NCI-H2107 treated with DMSO at 0.1 percent for 48 hours (cell line): ENCODE measurements at regions not wholly inside any gene's neighbourhood (a gene's known extent, or its start where the extent isn't known, plus 50 kb on each side); places are given as distances from the start of the nearest gene placed in this dataset.

Source experiments
- DNase-seq: peaks from one replicate; lab custom pipeline; 2025; ENCODE audit not compliant: unreplicated experiment; lab: John Stamatoyannopoulos, UW

- no peak for DNase-seq
These were observed 114.8 kb upstream of the NAV2 start for GRCh38 chr11:19597876-19598275.

- DNase-seq: no peak
These were observed 115.4 kb upstream of the NAV2 start for GRCh38 chr11:19597206-19597605.

DNA sequence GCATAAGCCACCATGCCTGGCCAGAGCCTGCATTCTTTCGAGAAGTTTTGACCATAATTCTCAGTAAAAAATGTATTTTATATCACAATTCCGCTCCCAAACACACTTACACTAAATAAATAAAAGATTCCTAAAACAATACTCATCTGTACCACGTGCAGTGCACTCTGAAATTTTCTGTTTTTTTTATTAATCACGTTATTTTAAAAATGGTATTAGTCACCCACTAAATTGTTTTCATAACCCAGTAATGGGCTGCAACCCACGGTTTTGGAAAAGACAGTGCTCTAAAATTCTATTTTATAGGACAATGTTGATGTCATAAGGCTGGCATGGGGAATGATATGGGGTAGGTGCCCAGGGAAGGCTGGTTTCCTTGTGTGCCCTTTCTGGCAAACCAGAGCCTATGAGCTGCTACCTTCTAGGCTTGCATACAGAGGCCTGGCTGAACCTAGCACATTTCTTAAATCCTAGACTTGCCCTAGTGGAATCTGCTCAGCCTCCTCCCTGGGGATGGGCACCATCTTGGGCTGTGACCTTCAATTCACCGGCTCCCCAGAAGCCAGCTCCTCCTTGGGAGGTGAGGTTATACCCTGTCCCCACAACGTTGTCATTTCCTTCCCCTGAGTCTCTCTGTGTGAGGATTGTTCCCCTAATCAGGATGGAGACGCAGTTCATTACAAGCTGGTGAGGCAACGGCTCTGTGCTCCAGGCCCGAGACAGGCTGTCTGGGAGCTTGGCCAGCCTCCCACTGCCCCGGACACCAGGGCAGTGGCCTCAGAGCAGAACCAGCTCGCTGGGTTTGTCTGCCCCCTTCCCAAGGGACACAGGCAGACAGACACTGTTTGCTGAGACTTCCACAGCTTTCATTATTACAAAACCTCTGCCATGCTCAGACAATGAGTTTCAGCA, 116.5 kb upstream of the NAV2 start:
- DNase-seq: no peak

GRCh38 chr11:19595499-19595839, 117.2 kb upstream of the NAV2 start:
- no peak for DNase-seq

GRCh38 chr11:19594326-19594725, 118.3 kb upstream of the NAV2 start:
- DNase-seq: no peak

DNA sequence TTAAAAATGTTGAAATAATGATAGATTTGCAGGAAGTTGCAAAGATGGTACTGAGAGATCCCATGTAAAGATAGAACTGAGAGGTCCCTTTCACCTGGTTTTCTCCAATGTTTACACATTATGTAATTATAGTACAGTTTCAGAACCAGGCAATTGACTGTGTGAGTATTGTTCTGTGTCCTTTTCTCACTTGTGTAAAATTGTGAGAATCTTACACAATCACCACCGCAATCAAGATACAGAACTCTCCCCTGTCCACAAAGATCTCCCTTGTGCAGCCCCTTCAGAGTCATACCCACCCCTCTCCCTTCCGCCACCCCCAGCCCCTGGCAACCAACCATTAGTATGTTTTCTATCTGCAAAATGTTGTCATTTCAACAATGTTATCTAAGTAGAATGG, 119.8 kb upstream of the NAV2 start:
- no peak for DNase-seq

- DNase-seq: no peak
These were observed 122.9 kb upstream of the NAV2 start for GRCh38 chr11:19589567-19590260.

DNA sequence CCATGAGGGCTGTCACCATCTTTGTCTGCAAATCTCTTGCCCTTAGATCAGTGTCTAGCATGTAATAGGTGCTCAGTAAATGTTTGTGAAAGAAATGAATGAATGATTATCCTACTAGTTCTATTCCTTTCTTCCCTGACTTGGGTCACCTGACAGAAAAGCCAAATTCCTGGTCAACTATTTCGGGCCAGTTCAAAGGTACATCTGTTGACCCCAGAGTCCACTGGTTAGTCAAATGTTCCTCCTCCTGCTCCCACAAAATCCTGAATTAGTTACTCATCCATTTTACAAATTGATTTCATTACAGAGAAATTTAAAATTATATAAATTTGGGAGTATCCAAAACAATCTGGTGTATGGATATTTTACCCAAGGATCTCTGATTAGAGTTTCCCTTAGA, 124.7 kb upstream of the NAV2 start:
- DNase-seq: no peak

- DNase-seq: no peak
These were observed 132.0 kb upstream of the NAV2 start for GRCh38 chr11:19580646-19581045.

- no peak for DNase-seq
These were observed 132.7 kb upstream of the NAV2 start for GRCh38 chr11:19579957-19580356.

GRCh38 chr11:19578871-19579270, 133.8 kb upstream of the NAV2 start:
- no peak for DNase-seq

DNA sequence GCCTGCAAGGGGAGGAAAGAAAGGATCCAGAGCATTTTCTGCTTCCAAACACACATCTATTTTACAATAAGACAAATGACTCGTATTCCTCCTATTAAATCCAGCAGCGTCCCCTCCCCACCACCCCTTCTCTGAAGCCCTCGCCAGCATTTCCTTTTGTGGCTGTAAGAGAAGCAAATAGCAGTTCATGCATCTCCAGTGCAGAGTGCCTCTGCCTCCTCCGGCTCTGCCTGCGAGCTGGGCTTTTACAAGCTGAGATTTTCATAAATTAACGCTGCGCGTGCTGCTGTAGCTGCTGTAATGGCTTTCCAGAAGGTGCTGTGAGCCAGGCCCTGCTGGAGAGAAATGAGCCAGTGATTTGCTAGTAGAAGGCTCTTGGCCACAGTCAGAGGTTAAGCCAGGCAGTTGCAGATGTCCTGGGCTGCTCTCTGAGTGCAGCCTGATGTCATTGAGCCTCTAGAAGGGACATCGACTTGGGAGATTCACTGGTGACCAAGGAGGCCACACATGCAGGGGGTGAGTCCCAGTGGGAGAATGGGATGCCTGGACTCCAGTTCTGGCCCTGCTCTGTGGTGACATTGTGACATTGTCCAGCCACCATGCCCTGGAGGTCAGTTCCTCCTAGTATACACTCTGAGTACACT, 134.5 kb upstream of the NAV2 start:
- DNase-seq: no peak

DNA sequence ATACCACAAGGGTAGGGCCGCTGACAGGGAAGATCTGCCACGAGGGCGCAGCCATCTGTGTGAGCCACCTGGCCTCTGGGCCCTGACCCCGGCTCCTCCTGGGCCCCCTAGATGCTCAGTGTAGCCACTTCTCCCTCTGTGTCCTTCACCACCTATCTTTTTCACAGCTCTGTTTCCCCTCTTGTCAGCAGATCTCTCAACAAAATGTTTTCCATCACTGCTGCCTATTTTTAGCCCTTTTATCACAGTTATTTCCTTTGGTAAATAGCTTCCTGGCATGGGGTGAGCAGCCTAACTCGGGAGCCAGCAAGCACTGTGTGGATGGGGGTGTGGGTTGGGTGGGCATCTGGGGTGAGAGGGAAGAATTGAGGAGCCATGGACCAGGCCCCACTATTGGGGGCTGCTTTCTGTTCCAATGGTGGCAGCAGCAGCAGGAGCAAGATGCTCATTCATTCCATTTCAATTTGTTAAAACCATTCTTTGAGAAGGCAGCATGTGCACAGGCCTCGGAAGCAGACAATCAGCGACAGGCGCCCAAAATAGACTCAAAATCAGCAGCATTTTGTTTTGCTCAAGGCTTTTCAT, 135.2 kb upstream of the NAV2 start:
- no peak for DNase-seq

GRCh38 chr11:19576903-19577302, 135.7 kb upstream of the NAV2 start:
- DNase-seq: no peak

DNA sequence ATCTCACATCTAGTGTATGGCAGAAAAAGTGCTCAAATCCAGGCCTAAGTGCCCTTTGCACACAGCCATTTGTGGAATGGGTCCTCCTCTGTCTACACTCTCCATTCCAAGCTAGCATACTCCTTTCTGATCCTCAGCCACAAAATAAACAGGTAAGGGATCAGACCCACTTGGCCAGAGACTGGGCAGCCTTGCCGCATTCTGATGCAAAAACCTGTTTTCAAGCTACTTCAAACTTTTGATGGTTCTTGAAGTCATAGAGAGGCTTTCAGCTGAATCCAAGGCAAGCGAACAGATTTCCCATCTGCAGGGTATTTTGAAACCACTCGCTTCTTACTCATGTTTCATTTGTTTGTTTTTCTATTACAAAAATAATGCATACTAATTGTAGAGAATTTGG, 136.6 kb upstream of the NAV2 start:
- no peak for DNase-seq

DNA sequence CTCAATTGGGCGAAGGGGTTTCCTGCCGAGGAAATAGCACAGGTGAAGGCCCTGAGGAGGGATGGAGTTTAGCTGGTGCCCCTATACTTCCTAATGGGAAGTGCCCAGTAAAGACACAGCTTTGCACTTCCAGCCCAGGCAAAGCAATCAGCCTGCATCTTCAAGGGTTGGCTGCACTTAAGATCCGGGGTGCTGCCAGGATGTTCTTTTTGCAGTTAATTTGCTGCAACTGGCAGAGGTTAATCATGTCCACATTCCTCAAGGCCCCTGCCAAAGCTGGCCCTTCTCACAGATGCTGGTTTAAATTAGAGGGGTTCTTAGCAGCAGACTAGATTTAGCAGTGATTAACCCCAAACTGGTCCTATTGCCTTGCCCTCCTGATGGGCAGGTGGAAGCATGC, 137.7 kb upstream of the NAV2 start:
- no peak for DNase-seq

DNA sequence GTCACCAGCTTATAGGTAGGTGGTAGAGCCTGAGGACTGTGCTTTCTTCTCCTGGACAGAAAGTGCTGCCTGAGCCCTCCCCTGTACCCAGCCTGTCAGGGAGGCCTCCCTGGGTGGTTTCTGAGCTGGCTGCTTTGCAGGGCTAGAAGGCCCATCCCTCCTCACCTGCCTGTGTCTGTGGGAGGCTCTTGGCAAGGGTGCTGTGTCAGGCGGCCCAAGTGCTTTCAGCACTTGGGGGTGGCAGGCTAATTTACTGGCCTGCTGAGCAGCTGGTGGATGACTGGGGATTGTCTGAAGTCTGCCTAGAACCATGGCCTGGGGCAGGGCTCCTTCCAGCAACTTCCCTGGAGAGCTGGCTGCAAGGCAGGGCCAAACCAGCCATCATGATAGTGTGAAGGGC, 139.0 kb upstream of the NAV2 start:
- no peak for DNase-seq

DNA sequence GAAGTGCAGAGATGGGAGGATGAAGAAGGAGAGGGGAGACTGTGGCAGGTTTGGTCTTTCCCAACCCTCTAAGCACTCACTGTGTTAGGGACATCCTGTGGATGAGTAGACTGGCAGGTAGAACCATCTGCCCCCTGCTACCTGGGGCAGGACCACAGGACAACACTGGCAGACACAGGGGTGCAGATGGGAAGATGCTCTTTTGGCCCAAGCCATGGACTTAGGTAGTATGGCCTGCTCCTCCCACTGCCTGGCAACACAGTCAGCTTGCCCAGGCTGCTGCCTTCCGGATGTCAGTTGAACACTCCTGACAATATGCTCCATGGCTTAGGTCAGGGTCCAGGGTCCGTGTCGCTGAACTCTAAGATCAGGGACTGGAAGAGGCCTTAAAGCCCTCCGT, 140.7 kb upstream of the NAV2 start:
- no peak for DNase-seq

DNA sequence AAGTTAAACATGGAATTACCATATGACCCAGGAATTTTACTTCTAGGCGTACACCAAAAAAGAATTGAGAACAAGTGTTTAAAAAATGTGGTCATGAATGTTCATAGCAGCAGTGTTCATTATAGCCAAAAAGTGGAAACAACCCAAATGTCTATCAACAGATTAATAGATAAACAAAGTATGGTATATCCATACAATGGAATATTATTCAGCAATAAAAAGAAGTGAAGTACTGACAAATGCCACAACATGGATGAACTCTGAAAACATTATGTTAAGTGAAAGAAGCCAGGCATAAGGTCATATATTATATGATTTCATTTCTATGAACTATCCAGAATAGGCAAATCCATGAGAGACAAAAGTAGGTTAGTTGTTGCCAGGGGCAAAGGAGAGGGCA, 141.7 kb upstream of the NAV2 start:
- no peak for DNase-seq

GRCh38 chr11:19567996-19568395, 144.6 kb upstream of the NAV2 start:
- no peak for DNase-seq

DNA sequence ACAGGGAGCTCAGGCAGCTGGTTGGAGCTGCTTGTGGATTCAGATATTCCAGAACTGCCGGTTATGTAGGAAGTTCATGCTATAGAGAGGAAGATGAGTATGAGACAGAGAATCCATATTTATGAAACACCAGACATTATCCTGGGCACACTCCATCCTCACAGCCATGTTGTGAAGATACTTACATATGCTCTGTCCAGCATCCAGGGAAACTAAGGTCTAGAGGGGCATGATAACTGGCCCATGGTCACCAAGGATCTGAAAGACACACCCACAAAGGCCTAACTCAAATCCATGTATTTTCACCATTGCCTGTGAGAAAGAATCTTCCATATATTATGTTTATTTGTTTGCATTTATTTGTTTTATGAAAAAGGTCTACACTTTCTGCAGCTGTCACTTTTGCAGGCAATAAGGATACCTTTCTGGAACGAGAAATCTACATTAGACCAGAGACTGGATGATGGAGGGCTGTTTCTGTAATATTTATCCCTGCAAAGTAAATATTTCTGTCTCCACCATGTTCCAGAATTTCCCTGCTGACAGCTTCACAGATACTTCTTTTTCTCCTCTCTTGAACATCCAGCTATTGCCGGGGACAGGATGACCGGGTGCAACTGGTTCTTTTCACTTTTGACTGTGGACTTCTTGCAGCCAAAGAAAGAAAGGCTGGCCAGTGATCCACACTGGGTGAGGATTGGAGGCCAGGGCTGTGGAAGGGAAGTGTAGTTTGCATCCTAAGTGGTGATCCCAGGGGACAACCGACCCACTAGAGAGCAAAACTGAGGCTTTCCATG, 145.9 kb upstream of the NAV2 start:
- no peak for DNase-seq
